Panc1 (cell line): ENCODE measurements at regions not wholly inside any gene's neighbourhood (a gene's known extent, or its start where the extent isn't known, plus 50 kb on each side); places are given as distances from the start of the nearest gene placed in this dataset.

ENCODE experiments used
- ATAC-seq: fragments of 200-7000 bp; cut with Tn5 transposase; 2 replicates; pipeline ENCODE4 v1.9.1; 2020; ENCODE audit warnings: mild to moderate bottlenecking, moderate library complexity
- BruUV-seq: library from RNA; stranded (reverse); fragments of 400-500 nt; replicated peaks from 2 replicates; lab custom pipeline; 2021; lab: Mats Ljungman, UMichigan
- CTCF ChIA-PET: fragments of 300-600 bp; sonication (Branson Sonifier 250); formaldehyde crosslinking; loops from one replicate; lab custom pipeline; 2022; ENCODE audit warnings: antibody characterized with exemption; lab: Charles Lee
- POLR2A ChIA-PET: fragments of 300-600 bp; sonication (Branson Sonifier 250); formaldehyde crosslinking; loops from one replicate; lab custom pipeline; 2022; ENCODE audit warnings: antibody characterized with exemption; lab: Charles Lee
- DNase-seq: peaks from one replicate; pipeline ENCODE4 v3.0.0-alpha.2; 2010; ENCODE audit warnings: low read depth, low spot score
- H3K27ac ChIP-seq: 2 replicates; pipeline ENCODE4 v1.5.1; 2011; ENCODE audit warnings: mild to moderate bottlenecking, low read length, inconsistent platforms
- H3K27me3 ChIP-seq: fragments of 200-500 bp; sonication (Bioruptor generic); 2 replicates; pipeline ENCODE4 v1.6.0; 2014; ENCODE audit warnings: low read length, inconsistent platforms; ENCODE audit not compliant: control insufficient read depth, insufficient read depth
- H3K36me3 ChIP-seq: fragments of 200-500 bp; sonication (Bioruptor generic); 2 replicates; pipeline ENCODE4 v1.5.1; 2014; ENCODE audit warnings: inconsistent platforms, mild to moderate bottlenecking, low read length, moderate library complexity; ENCODE audit not compliant: control insufficient read depth, insufficient read depth
- H3K4me1 ChIP-seq: 2 replicates; pipeline ENCODE4 v1.5.1; 2011; ENCODE audit warnings: inconsistent platforms, mild to moderate bottlenecking, low read length, moderate library complexity; ENCODE audit not compliant: control insufficient read depth, insufficient read depth
- H3K4me3 ChIP-seq, 2 experiments: 2 replicates each; pipeline ENCODE4 v1.5.1; 2011 to 2012; ENCODE audit warnings: low read depth in 2 of 2, low read length in 2 of 2, mild to moderate bottlenecking in 2 of 2, inconsistent platforms in 1 of 2, moderate library complexity in 1 of 2
- H3K9me3 ChIP-seq: fragments of 200-500 bp; sonication (Bioruptor generic); 2 replicates; pipeline ENCODE4 v1.5.1; 2014; ENCODE audit warnings: low read depth, mild to moderate bottlenecking, inconsistent platforms, low read length, moderate library complexity; ENCODE audit not compliant: control insufficient read depth, insufficient read depth
- CTCF ChIP-seq: fragments of 450-650 bp; IDR thresholded peaks from 2 replicates; pipeline ENCODE4 v1.5.1; 2017; ENCODE audit warnings: mild to moderate bottlenecking
- POLR2AphosphoS5 ChIP-seq: IDR thresholded peaks from 2 replicates; pipeline ENCODE4 v1.6.1; 2012; ENCODE audit warnings: mild to moderate bottlenecking, low read depth, low read length, moderate library complexity
- SIN3A ChIP-seq: IDR thresholded peaks from 2 replicates; pipeline ENCODE4 v1.6.1; 2012; ENCODE audit warnings: low read depth, mild to moderate bottlenecking, low read length, moderate library complexity, borderline replicate concordance; ENCODE audit not compliant: insufficient read depth
- TCF7L2 ChIP-seq: IDR thresholded peaks from 2 replicates; pipeline ENCODE4 v1.6.1; 2011; ENCODE audit warnings: mild to moderate bottlenecking, low read depth, low read length, inconsistent platforms
- in situ Hi-C: cut with HindIII; loops from 2 replicates; pipeline ENCODE4 v1.10.0; 2016; ENCODE audit warnings: low sequenced_read_pairs, low pct_unique_long_range_greater_than_20kb
- intact Hi-C: fragments of 100-400 bp; cut with micrococcal nuclease; formaldehyde crosslinking; loops from one replicate; pipeline ENCODE4 v1.10.0; 2022; ENCODE audit not compliant: unreplicated experiment
- TF ChIP-seq, protein P1 (sequence below), 2 experiments: IDR thresholded peaks; 2 replicates each; pipeline ENCODE4 v1.6.1; 2011 to 2012; ENCODE audit warnings: low read depth in 2 of 2, control low read depth in 1 of 2, low read length in 1 of 2, mild to moderate bottlenecking in 1 of 2, moderate library complexity in 1 of 2; ENCODE audit not compliant: insufficient read depth in 1 of 2

DNA sequence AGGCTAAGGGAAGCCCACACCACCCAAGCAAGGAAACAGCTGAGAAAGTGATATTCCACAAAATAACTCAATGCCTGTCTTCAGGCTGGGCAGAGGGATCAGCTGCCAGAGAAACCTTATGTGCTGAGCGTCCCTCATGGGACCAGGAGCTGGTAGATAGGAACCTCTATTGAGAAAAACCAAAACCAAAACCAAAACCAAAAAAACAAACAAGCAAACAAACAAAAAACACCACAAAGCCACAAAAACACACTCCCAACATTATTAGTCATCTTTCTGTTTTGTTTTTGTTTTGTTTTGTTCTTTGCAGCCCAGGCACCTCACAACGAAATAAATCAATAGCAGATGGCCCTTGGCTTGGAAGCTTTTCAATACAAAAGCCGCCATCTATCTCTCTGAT, 760.8 kb upstream of the CELF2 start:
- TF ChIP-seq POLR2AphosphoS5 = no peak
- TF ChIP-seq SIN3A = no peak
- TF ChIP-seq CTCF = no peak
- no peak for TF ChIP-seq TCF7L2
- TF ChIP-seq, protein P1, sequence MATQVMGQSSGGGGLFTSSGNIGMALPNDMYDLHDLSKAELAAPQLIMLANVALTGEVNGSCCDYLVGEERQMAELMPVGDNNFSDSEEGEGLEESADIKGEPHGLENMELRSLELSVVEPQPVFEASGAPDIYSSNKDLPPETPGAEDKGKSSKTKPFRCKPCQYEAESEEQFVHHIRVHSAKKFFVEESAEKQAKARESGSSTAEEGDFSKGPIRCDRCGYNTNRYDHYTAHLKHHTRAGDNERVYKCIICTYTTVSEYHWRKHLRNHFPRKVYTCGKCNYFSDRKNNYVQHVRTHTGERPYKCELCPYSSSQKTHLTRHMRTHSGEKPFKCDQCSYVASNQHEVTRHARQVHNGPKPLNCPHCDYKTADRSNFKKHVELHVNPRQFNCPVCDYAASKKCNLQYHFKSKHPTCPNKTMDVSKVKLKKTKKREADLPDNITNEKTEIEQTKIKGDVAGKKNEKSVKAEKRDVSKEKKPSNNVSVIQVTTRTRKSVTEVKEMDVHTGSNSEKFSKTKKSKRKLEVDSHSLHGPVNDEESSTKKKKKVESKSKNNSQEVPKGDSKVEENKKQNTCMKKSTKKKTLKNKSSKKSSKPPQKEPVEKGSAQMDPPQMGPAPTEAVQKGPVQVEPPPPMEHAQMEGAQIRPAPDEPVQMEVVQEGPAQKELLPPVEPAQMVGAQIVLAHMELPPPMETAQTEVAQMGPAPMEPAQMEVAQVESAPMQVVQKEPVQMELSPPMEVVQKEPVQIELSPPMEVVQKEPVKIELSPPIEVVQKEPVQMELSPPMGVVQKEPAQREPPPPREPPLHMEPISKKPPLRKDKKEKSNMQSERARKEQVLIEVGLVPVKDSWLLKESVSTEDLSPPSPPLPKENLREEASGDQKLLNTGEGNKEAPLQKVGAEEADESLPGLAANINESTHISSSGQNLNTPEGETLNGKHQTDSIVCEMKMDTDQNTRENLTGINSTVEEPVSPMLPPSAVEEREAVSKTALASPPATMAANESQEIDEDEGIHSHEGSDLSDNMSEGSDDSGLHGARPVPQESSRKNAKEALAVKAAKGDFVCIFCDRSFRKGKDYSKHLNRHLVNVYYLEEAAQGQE (IDR thresholded peaks at IDR 0.05; ENCODE audit: insufficient read depth in 1 of 2, low read depth in 2 of 2, low read length in 1 of 2) = no peak
- in situ Hi-C loops (no loop called here), intact Hi-C loops (no loop called here)
- no peaks in the 10 kb centered on the region for H3K9me3 ChIP-seq
- no TSS peak for BruUV-seq
- H3K27ac ChIP-seq = no peak overlapping the region
- CTCF ChIA-PET = no interaction called here
- DNase-seq (no peak), ATAC-seq (no peak)
- no peaks in the 10 kb centered on the region for H3K27me3 ChIP-seq
- H3K4me1 ChIP-seq = no peaks in the 10 kb centered on the region
- no peaks in the 10 kb centered on the region for H3K36me3 ChIP-seq
- POLR2A ChIA-PET = no interaction called here
- no peak overlapping the region for H3K4me3 ChIP-seq

GRCh38 chr10:10259013-10259412, 758.7 kb upstream of the CELF2 start:
- H3K27ac ChIP-seq = no peak overlapping the region
- H3K4me1 ChIP-seq = no peaks in the 10 kb centered on the region
- ChIA-PET POLR2A (no interaction called here), CTCF (no interaction called here)
- DNase-seq = no peak
- H3K4me3 ChIP-seq = no peak overlapping the region
- intact Hi-C loops (no loop called here), in situ Hi-C loops (no loop called here)
- no peaks in the 10 kb centered on the region for H3K27me3 ChIP-seq
- no TSS peak for BruUV-seq
- ATAC-seq = no peak
- TF ChIP-seq SIN3A (no peak), TCF7L2 (no peak), POLR2AphosphoS5 (no peak), CTCF (no peak)
- TF ChIP-seq, protein P1 (IDR thresholded peaks at IDR 0.05; ENCODE audit: insufficient read depth in 1 of 2, low read depth in 2 of 2, low read length in 1 of 2) = no peak
- H3K36me3 ChIP-seq = no peaks in the 10 kb centered on the region
- H3K9me3 ChIP-seq = no peaks in the 10 kb centered on the region
